DMS153 treated with DMSO at 0.1 percent for 48 hours (cell line): ENCODE measurements at regions not wholly inside any gene's neighbourhood (a gene's known extent, or its start where the extent isn't known, plus 50 kb on each side); places are given as distances from the start of the nearest gene placed in this dataset.
"Not testable (repeated sequence)": the region's sequence is repeated elsewhere in the genome, so short reads cannot be mapped to it uniquely, and the experiment has no call there.

ENCODE experiments used
- DNase-seq: peaks from one replicate; lab custom pipeline; 2025; ENCODE audit not compliant: unreplicated experiment; lab: John Stamatoyannopoulos, UW

- DNase-seq, result peak; percentile 54
Measured at GRCh38 chr20:19890445-19891051, 126.6 kb upstream of the NAA20 start.

GRCh38 chr20:19893356-19893755 is 123.8 kb upstream of the NAA20 start:
- no peak for DNase-seq

- DNase-seq, result no peak
Measured at GRCh38 chr20:19895761-19896160, 121.4 kb upstream of the NAA20 start.

- no peak for DNase-seq
Measured at GRCh38 chr20:19897891-19898290, 119.3 kb upstream of the NAA20 start.

- no peak for DNase-seq
Measured at GRCh38 chr20:19901226-19901625, 115.9 kb upstream of the NAA20 start.

- peak; percentile 58 for DNase-seq
Measured at GRCh38 chr20:19903168-19903811, 113.9 kb upstream of the NAA20 start.

GRCh38 chr20:19907326-19908056 is 109.7 kb upstream of the NAA20 start:
- DNase-seq, result no peak

GRCh38 chr20:19908576-19908975 is 108.6 kb upstream of the NAA20 start:
- no peak for DNase-seq

- no peak for DNase-seq
Measured at GRCh38 chr20:19909725-19910124, 107.4 kb upstream of the NAA20 start.

GRCh38 chr20:19911810-19912382 is 105.3 kb upstream of the NAA20 start:
- no peak for DNase-seq

GRCh38 chr20:19913349-19913748 is 103.8 kb upstream of the NAA20 start:
- DNase-seq, result no peak

GRCh38 chr20:19913927-19914614 is 103.1 kb upstream of the NAA20 start:
- no peak for DNase-seq

- DNase-seq, result no peak
Measured at GRCh38 chr20:19915111-19915798, 101.9 kb upstream of the NAA20 start.

GRCh38 chr20:19916531-19917485 is 100.4 kb upstream of the NAA20 start:
- DNase-seq, result no peak

GRCh38 chr20:19918965-19919329 is 98.2 kb upstream of the NAA20 start:
- no peak for DNase-seq

GRCh38 chr20:19920381-19921138 is 96.6 kb upstream of the NAA20 start:
- no peak for DNase-seq

- no peak for DNase-seq
Measured at GRCh38 chr20:19921284-19921793, 95.8 kb upstream of the NAA20 start.

GRCh38 chr20:19921829-19922228 is 95.3 kb upstream of the NAA20 start:
- not testable (repeated sequence) for DNase-seq

- no peak for DNase-seq
Measured at GRCh38 chr20:19922716-19923115, 94.4 kb upstream of the NAA20 start.
